ENCODE measurements at regions not wholly inside any gene's neighbourhood (a gene's known extent, or its start where the extent isn't known, plus 50 kb on each side); places are given as distances from the start of the nearest gene placed in this dataset.
"Not testable (repeated sequence)": the region's sequence is repeated elsewhere in the genome, so short reads cannot be mapped to it uniquely, and the experiment has no call there.

- H3K4me1 Mint-ChIP-seq (ENCODE audit: low read depth), result peaks cover 19% of the 10 kb centered on the region
- no peak for DNase-seq
- no peaks in the 10 kb centered on the region for H3K27me3 Mint-ChIP-seq
- H3K9me3 Mint-ChIP-seq, result peaks cover 5% of the 10 kb centered on the region
- H3K4me3 Mint-ChIP-seq, result no peak overlapping the region
- no peaks in the 10 kb centered on the region for H3K36me3 Mint-ChIP-seq (ENCODE audit: low read depth)
- no peak overlapping the region for H3K27ac Mint-ChIP-seq
Measured at GRCh38 chr2:101580528-101580927, 105.6 kb upstream of the RFX8 start.

DNA sequence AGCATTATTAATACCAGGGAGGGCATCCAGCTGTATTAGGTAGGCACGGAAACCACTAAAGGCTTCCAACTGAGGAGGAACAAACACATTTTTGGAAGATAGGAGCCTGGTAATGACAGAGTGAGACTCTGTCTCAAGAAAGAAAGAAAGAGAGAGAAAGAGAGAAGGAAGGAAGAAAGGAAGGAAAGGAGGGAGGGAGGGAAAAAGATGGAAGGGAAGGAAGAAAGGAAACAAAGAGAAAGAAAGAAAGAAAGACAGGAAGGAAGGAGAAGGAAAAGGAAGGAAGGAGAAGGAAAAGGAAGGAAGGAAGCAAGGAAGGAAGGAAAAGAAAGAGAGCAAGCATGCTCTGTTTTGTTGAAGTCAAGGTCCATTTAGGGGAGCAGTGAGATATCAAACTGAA is 103.8 kb upstream of the RFX8 start:
- H3K27me3 Mint-ChIP-seq, result no peaks in the 10 kb centered on the region
- no peak overlapping the region for H3K4me3 Mint-ChIP-seq
- no peaks in the 10 kb centered on the region for H3K36me3 Mint-ChIP-seq (ENCODE audit: low read depth)
- H3K9me3 Mint-ChIP-seq, result peaks cover 2% of the 10 kb centered on the region
- DNase-seq, result no peak
- peaks cover 24% of the 10 kb centered on the region for H3K4me1 Mint-ChIP-seq (ENCODE audit: low read depth)
- H3K27ac Mint-ChIP-seq, result no peak overlapping the region

DNA sequence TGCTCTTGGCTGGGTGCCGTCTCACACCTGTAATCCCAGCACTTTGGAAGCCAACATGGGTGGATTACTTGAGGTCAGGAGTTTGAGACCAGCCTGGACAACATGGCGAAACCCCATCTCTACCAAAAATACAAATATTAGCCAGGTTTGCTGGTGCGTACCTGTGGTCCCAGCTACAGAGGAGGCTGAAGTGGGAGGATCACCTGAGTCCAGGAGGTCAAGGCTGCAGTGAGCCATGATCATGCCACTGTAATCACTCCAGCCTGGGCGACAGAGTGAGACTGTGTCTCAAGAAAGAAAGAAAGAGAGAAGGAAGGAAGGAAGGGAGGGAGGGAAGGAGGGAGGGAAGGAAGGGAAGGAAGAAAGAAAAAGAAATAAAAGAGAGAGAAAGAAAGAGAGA is 103.2 kb upstream of the RFX8 start:
- H3K9me3 Mint-ChIP-seq; DNase-seq; H3K27ac Mint-ChIP-seq; H3K4me3 Mint-ChIP-seq; H3K27me3 Mint-ChIP-seq; H3K36me3 Mint-ChIP-seq (ENCODE audit: low read depth): not testable (repeated sequence)
- peaks cover 24% of the 10 kb centered on the region for H3K4me1 Mint-ChIP-seq (ENCODE audit: low read depth)

- no peak overlapping the region for H3K27ac Mint-ChIP-seq
- DNase-seq, result no peak
- peaks cover 5% of the 10 kb centered on the region for H3K9me3 Mint-ChIP-seq
- H3K27me3 Mint-ChIP-seq, result no peaks in the 10 kb centered on the region
- H3K4me1 Mint-ChIP-seq (ENCODE audit: low read depth), result peaks cover 24% of the 10 kb centered on the region
- no peaks in the 10 kb centered on the region for H3K36me3 Mint-ChIP-seq (ENCODE audit: low read depth)
- no peak overlapping the region for H3K4me3 Mint-ChIP-seq
Measured at GRCh38 chr2:101577173-101577572, 102.3 kb upstream of the RFX8 start.

DNA sequence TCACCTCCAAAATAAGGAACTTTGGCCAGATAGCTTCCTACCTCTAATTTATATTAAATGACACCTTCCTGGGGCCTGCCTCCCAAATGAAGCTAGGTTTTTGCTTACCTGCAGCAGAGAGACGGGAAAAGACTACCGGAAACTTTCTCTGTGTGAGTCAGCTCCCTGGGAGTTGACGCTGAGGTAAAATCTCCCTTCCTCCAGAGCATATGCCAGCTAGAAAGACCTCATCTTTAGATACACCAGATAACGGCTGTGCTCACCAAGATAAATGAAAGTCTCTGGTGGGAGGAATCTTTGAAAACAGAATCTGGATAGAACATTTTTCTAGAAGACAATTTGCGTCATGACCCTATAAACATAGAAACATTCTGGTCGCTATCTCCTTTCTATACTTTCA is 99.7 kb upstream of the RFX8 start:
- no peak for DNase-seq
- Mint-ChIP-seq H3K36me3 (ENCODE audit: low read depth) (no peaks in the 10 kb centered on the region), H3K4me1 (ENCODE audit: low read depth) (peaks cover 41% of the 10 kb centered on the region), H3K9me3 (peaks cover 7% of the 10 kb centered on the region), H3K27ac (no peak overlapping the region), H3K27me3 (no peaks in the 10 kb centered on the region), H3K4me3 (no peak overlapping the region)

DNA sequence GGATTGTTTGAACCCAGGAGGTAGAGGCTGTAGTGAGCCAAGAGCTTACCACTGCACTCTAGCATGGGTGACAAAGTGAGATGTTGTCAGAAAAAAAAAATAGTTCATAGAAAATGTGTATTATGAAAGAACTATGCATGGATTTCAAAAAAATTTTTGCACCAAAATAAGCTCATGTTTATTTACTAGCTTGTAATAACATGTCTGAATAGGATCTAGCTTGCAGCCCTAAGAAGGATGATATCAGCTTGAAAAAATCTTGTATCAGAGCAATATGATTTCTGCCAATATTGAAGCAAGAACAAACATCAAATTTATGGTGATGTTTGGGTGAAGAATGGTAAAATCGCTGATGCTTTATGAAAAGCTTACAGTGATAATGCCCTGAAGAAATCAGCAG is 97.0 kb upstream of the RFX8 start:
- Mint-ChIP-seq H3K27me3 (no peaks in the 10 kb centered on the region), H3K4me1 (ENCODE audit: low read depth) (peaks cover 35% of the 10 kb centered on the region), H3K36me3 (ENCODE audit: low read depth) (no peaks in the 10 kb centered on the region), H3K4me3 (no peak overlapping the region), H3K27ac (no peak overlapping the region), H3K9me3 (peaks cover 7% of the 10 kb centered on the region)
- no peak for DNase-seq

GRCh38 chr2:101569886-101570520 is 95.1 kb upstream of the RFX8 start:
- no peak overlapping the region for H3K27ac Mint-ChIP-seq
- H3K4me3 Mint-ChIP-seq, result no peak overlapping the region
- no peaks in the 10 kb centered on the region for H3K36me3 Mint-ChIP-seq (ENCODE audit: low read depth)
- peaks cover 7% of the 10 kb centered on the region for H3K9me3 Mint-ChIP-seq
- H3K27me3 Mint-ChIP-seq, result no peaks in the 10 kb centered on the region
- DNase-seq, result no peak
- H3K4me1 Mint-ChIP-seq (ENCODE audit: low read depth), result peaks cover 28% of the 10 kb centered on the region

- peaks cover 28% of the 10 kb centered on the region for H3K4me1 Mint-ChIP-seq (ENCODE audit: low read depth)
- H3K27me3 Mint-ChIP-seq, result no peaks in the 10 kb centered on the region
- no peak overlapping the region for H3K4me3 Mint-ChIP-seq
- no peak for DNase-seq
- H3K27ac Mint-ChIP-seq, result no peak overlapping the region
- H3K9me3 Mint-ChIP-seq, result peaks cover 7% of the 10 kb centered on the region
- no peaks in the 10 kb centered on the region for H3K36me3 Mint-ChIP-seq (ENCODE audit: low read depth)
Measured at GRCh38 chr2:101568969-101569368, 94.1 kb upstream of the RFX8 start.

GRCh38 chr2:101566632-101567228 is 91.8 kb upstream of the RFX8 start:
- H3K27ac Mint-ChIP-seq, result no peak overlapping the region
- DNase-seq, result no peak
- no peaks in the 10 kb centered on the region for H3K36me3 Mint-ChIP-seq (ENCODE audit: low read depth)
- H3K4me1 Mint-ChIP-seq (ENCODE audit: low read depth), result peaks cover 40% of the 10 kb centered on the region
- no peaks in the 10 kb centered on the region for H3K27me3 Mint-ChIP-seq
- no peaks in the 10 kb centered on the region for H3K9me3 Mint-ChIP-seq
- H3K4me3 Mint-ChIP-seq, result no peak overlapping the region

DNA sequence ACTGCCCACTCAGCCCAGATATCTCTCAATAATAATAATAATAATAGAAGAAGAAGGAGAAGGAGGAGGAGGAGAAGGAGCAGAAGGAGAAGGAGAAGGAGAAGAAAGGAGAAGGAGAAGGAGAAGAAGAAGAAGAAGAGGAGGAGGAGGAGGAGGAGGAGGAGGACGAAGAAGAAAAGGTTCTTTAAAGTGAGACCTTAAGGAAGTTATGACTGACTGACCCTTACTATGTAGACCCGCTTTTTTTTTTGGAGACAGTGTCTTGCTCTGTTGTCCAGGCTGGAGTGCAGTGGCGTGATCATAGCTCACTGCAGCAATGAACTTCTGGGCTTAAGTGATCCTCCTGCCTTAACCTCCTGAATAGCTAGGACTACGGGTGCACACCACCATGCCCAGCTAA is 88.9 kb upstream of the RFX8 start:
- H3K4me1 Mint-ChIP-seq (ENCODE audit: low read depth), result peaks cover 38% of the 10 kb centered on the region

GRCh38 chr2:101560780-101561315 is 85.9 kb upstream of the RFX8 start:
- Mint-ChIP-seq H3K27ac (peak overlapping the region; percentile 73), H3K4me1 (ENCODE audit: low read depth) (peaks cover 35% of the 10 kb centered on the region), H3K9me3 (peaks cover 7% of the 10 kb centered on the region)

More for the DNA sequence above, 88.9 kb upstream of the RFX8 start:
- Mint-ChIP-seq H3K36me3 (ENCODE audit: low read depth) (peaks cover 3% of the 10 kb centered on the region), H3K4me3 (no peak overlapping the region), H3K27me3 (no peaks in the 10 kb centered on the region), H3K9me3 (peaks cover 7% of the 10 kb centered on the region), H3K27ac (no peak overlapping the region)
- DNase-seq, result no peak

GRCh38 chr2:101559551-101559950 is 84.6 kb upstream of the RFX8 start:
- Mint-ChIP-seq H3K36me3 (ENCODE audit: low read depth) (peaks cover 3% of the 10 kb centered on the region), H3K27ac (no peak overlapping the region), H3K9me3 (peaks cover 7% of the 10 kb centered on the region), H3K4me1 (ENCODE audit: low read depth) (peaks cover 32% of the 10 kb centered on the region), H3K27me3 (no peaks in the 10 kb centered on the region), H3K4me3 (no peak overlapping the region)
- no peak for DNase-seq

More at GRCh38 chr2:101560780-101561315, 85.9 kb upstream of the RFX8 start:
- Mint-ChIP-seq H3K4me3 (no peak overlapping the region), H3K27me3 (no peaks in the 10 kb centered on the region), H3K36me3 (ENCODE audit: low read depth) (peaks cover 3% of the 10 kb centered on the region)
- no peak for DNase-seq

GRCh38 chr2:101558740-101559525 is 84.0 kb upstream of the RFX8 start:
- no peak overlapping the region for H3K4me3 Mint-ChIP-seq
- DNase-seq, result no peak
- H3K4me1 Mint-ChIP-seq (ENCODE audit: low read depth), result peaks cover 30% of the 10 kb centered on the region
- peaks cover 3% of the 10 kb centered on the region for H3K36me3 Mint-ChIP-seq (ENCODE audit: low read depth)
- peaks cover 7% of the 10 kb centered on the region for H3K9me3 Mint-ChIP-seq
- no peak overlapping the region for H3K27ac Mint-ChIP-seq
- no peaks in the 10 kb centered on the region for H3K27me3 Mint-ChIP-seq

DNA sequence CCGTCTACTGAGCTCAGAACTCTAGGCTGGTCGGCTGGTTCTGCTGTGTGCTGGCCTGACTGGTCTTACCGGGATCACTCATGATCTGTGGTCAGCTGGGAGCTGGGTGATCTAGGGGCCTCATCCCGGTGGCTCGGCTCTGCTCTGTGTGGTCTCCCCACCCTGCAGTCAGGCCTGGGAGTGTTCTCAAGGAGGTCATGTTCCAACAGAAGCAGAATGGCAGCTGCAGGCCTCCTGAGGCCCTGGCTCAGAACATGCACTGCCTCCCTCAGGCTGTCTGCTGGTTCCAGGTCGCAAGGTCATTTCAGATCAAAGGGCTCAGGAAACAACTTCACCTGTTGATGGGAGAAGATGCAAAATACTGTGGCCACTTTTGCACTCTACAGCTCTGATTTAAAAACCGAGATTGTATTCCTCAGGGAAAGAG is 81.1 kb upstream of the RFX8 start:
- Mint-ChIP-seq H3K27me3 (no peaks in the 10 kb centered on the region), H3K4me1 (ENCODE audit: low read depth) (peaks cover 22% of the 10 kb centered on the region), H3K27ac (no peak overlapping the region), H3K9me3 (peaks cover 7% of the 10 kb centered on the region), H3K36me3 (ENCODE audit: low read depth) (peaks cover 3% of the 10 kb centered on the region), H3K4me3 (no peak overlapping the region)
- DNase-seq, result no peak

Data from activated T-cell treated with anti-CD3 and anti-CD28 coated beads, Interleukin-2, amount 50 U/mL, for 24 hours (primary cell).